ENCODE measurements at regions not wholly inside any gene's neighbourhood (a gene's known extent, or its start where the extent isn't known, plus 50 kb on each side); places are given as distances from the start of the nearest gene placed in this dataset.

DNA sequence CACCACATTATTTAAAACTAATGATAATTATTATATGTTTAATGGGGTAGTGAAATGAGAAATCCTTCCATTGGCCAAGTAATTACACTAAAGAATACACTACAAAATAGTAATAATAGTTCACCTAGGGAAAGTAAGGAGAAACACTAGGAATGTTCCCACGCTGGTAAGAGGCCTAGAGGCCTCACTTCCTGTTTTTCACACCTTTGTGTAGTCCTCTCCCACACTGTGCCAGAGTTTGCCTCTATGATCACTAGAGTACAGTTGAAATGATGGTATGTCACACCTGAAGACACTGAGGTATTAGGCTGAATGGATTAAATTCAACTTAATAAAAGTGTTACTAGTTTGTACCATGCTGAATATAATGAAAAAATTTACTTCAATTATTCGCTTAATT is 1348.0 kb upstream of the ATXN8OS start:
- DNase-seq (ENCODE audit: low read depth) = no peak
- TF ChIP-seq, protein P1, sequence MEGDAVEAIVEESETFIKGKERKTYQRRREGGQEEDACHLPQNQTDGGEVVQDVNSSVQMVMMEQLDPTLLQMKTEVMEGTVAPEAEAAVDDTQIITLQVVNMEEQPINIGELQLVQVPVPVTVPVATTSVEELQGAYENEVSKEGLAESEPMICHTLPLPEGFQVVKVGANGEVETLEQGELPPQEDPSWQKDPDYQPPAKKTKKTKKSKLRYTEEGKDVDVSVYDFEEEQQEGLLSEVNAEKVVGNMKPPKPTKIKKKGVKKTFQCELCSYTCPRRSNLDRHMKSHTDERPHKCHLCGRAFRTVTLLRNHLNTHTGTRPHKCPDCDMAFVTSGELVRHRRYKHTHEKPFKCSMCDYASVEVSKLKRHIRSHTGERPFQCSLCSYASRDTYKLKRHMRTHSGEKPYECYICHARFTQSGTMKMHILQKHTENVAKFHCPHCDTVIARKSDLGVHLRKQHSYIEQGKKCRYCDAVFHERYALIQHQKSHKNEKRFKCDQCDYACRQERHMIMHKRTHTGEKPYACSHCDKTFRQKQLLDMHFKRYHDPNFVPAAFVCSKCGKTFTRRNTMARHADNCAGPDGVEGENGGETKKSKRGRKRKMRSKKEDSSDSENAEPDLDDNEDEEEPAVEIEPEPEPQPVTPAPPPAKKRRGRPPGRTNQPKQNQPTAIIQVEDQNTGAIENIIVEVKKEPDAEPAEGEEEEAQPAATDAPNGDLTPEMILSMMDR (IDR thresholded peaks at IDR 0.05; ENCODE audit: low read length, missing control alignments) = no peak
- H3K4me3 ChIP-seq (replicated peaks; ENCODE audit: low read depth, low read length) = no peak overlapping the region

DNA sequence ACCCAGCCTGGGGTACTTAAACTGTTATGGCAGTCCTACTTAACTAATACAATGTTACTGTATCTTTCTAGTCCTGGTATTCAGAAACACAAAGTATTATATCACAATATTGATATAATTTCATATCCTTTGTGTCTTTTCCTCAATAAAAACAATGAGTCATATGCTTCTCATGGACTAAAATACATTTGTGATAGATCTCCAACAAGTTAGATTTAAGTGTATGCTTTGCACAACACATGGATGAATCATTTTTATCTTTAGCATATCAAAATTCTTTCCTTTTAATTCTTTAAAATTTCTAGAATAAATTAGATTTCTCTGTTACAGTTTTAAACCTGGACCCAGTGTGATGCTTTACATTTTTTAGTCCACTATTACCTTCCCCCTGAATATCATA is 1357.8 kb upstream of the ATXN8OS start:
- no peak overlapping the region for H3K4me3 ChIP-seq (replicated peaks; ENCODE audit: low read depth, low read length)
- no peak for DNase-seq (ENCODE audit: low read depth)
- TF ChIP-seq, protein P1 (IDR thresholded peaks at IDR 0.05; ENCODE audit: low read length, missing control alignments) = no peak

DNA sequence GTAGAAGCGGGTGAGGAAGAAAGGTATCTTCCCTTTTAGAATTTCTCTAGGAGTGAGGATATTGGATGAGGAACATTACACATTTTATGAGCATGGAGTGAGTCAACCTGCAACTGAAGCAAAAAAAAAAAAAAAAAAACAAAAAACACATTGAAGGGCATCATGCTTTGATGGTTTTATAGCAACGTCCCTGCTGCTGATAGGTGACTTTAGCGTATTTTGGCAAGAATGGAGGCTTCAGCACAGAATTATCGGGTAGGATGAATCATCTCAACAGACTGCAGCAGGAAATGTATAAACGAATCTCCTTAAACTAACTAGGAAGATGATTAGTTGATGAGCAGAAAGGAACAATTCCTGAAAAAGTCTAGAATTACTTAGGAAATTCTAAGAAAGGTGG is 1359.6 kb upstream of the ATXN8OS start:
- DNase-seq (ENCODE audit: low read depth) = no peak
- TF ChIP-seq, protein P1 (IDR thresholded peaks at IDR 0.05; ENCODE audit: low read length, missing control alignments) = no peak
- H3K4me3 ChIP-seq (replicated peaks; ENCODE audit: low read depth, low read length) = no peak overlapping the region

DNA sequence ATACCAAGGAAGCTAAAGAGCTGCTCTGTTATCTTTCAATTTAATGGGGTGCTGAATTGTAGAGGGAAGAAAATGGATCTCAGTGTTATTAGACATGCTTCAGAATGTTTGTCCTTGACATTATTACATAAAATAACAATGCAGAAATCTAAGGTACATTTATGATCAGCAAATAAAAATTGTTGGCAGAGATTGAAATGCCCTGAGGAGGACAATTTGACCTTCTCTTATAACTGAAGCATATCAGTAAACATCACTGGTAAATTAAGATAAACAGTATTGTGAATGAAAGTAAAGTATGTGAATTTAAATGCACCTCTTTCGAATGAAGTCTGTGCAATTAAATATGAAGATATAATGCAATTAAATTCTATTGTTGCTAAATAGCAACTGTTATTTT is 1362.1 kb upstream of the ATXN8OS start:
- H3K4me3 ChIP-seq (replicated peaks; ENCODE audit: low read depth, low read length) = no peak overlapping the region
- DNase-seq (ENCODE audit: low read depth) = no peak
- TF ChIP-seq, protein P1 (IDR thresholded peaks at IDR 0.05; ENCODE audit: low read length, missing control alignments) = no peak

DNA sequence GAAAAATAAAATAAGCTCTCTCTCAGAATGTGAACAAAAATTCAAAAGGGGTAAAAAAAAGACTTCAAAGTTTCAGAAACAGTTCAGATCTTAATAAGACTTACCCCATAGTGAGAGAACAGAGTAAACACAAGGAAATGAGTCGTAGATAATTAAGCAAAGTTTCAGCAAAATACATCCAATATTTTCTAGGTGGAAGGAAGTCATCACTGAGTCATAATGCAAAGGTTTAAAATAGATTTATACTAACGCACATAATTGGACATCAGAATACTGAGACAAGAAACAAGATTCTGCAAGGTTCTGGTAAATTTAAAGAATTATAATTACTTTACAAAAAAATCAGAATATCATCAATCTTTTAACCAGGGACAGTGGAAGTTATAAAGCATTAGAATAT is 1370.7 kb upstream of the ATXN8OS start:
- H3K4me3 ChIP-seq (replicated peaks; ENCODE audit: low read depth, low read length) = no peak overlapping the region
- TF ChIP-seq, protein P1 (IDR thresholded peaks at IDR 0.05; ENCODE audit: low read length, missing control alignments) = no peak
- no peak for DNase-seq (ENCODE audit: low read depth)

DNA sequence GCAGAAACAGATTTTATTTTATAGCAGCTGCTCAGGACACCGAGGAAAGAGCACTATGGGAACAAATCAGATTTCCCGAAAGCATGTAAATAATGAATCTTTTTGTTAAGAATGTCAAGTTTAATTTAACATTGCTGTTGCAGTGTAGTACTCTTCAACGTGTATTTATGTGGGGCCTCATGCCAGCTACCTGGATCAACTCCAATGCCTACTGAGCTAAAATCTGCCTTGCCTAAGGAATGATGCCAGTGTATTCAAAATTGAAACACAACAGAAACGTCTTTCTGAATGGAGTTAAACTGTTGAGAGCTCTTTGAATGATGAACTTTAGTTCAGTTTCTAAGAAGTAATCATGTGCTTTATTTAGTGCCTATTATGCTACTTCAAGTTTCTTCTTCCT is 1379.8 kb upstream of the ATXN8OS start:
- TF ChIP-seq, protein P1 (IDR thresholded peaks at IDR 0.05; ENCODE audit: low read length, missing control alignments) = no peak
- H3K4me3 ChIP-seq (replicated peaks; ENCODE audit: low read depth, low read length) = no peak overlapping the region
- no peak for DNase-seq (ENCODE audit: low read depth)

DNA sequence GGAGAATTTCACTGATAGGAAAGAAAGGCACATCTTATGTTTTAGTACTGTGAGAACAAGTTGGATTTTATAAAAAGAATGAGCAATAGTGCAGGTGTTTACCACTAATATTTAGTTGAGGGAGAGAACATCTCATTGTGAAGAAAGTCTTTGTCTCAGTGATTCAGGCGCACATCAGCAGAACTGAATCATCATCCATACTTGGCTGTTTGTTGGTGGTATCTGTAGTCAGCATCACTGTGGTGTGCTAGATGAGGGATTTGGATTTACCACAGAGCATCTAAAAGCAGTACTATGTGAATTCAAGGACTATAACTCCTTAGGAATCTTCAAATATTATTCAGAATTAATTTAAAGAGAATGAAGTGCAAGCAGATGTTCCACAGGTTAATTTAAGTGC is 1380.5 kb upstream of the ATXN8OS start:
- TF ChIP-seq, protein P1 (IDR thresholded peaks at IDR 0.05; ENCODE audit: low read length, missing control alignments) = no peak
- no peak for DNase-seq (ENCODE audit: low read depth)
- H3K4me3 ChIP-seq (replicated peaks; ENCODE audit: low read depth, low read length) = no peak overlapping the region
